Activated naive CD4-positive, alpha-beta T cell treated with anti-CD3 and anti-CD28 coated beads, Interleukin-2, amount 50 U/mL, for 16 hours (primary cell): ENCODE measurements at regions not wholly inside any gene's neighbourhood (a gene's known extent, or its start where the extent isn't known, plus 50 kb on each side); places are given as distances from the start of the nearest gene placed in this dataset.
"Not testable (repeated sequence)": the region's sequence is repeated elsewhere in the genome, so short reads cannot be mapped to it uniquely, and the experiment has no call there.

Source experiments
- DNase-seq: peaks from one replicate; pipeline ENCODE4 v3.0.0-alpha.2; 2020

DNA sequence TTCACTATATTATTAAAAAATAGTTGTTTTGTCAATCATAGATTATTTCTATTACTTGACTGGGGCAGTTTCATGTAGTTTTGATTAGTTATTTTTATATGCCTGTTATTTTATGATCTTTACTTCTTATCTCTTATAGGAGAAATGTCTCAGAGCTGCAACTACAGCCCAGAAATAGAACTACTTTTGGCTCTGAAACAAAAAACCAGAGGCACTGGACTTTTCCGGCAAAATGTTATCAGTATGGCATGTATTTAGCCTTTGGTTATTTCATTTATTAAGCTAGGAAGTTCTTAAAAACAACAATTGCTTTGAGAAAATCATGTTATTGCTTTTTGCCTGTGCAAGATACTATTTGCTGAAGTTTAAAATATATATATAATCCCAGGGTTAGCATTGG, 566.5 kb downstream of the ANKRD50 start:
- DNase-seq: no peak

DNA sequence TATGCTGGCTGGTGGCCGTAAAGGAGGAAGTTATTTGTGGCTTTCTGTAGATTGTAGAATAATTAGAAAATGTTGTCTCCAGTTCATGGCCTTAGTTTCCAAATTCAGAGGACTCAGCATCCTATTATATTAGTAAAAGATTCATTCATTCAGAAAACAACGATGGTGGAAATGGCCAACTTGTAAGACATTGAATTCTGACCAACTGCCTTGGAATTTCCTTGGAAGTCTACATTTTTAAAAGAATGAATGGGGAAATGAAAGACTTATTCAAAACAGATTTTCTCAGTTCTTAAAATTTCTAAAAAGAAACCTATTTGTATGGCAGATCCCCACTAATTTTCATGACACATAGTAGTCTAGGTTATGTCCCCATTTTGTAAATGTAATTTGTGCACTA, 561.5 kb downstream of the ANKRD50 start:
- DNase-seq: no peak

DNA sequence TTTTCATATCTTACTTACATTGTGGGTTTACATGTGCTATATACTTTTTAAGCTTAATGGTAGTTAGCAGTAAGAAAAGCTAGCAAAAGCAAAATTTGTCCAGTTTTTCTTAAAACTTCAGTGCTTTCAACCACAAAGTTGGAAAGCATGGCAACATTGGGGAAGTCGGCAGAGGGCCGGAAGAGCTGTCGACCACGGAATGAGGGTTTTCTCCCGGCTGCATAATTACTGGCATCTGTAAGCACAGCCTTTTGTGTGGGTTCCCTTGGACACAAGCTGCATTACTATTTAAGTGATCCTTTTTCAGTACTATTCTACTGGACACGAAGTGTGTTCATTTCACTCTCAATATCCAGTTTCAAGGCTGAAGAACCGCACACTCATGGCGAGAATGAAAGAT, 560.4 kb downstream of the ANKRD50 start:
- DNase-seq: no peak

DNA sequence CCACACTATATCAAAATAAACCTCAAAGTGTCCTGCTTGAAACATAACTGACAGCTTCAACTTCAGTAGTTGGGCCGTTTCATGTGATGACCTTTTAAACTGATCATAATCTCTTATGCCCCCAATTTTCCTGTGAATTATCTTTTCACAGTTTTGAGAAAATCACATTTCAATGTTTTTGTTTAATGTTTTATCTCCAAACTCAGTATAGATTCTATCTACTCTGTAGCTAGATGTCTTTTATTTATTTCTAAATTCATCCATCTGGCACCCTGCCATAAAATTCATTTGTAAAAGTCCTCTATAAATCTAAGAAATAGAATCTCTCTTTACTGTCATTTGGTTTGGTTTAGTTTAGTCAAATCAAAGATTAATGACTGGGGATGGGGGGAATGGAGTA, 557.3 kb downstream of the ANKRD50 start:
- no peak for DNase-seq

DNA sequence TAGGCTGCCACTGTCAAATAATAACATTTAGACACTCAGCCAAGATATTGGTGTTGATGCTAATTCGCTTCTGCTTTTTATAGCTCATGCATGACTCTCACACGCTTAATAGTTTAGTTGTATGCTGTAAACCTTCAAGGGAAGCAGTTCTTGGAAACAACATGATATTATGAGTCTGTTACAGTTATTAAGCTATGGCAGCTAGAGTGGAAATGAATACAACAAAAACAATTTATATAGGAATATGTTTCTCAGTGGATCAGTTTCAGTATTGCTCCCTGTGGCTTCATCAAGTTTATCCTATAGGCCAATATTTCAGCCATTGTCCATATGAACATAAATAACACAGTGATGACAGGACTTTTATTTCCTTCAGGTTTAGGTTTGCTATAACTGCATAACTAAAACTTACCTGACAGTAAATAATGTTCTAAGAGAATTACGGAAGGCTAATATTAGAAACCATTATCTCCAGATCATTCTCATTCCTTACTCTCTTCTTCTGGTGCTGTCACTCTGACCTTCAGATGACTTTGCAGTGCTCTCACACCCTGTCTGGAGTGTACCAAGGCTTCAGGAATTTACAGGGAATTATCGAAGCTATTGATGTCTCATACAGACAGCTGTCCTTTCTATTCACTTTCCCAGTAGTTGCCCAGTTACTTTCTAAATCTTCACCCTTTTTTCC, 555.0 kb downstream of the ANKRD50 start:
- no peak for DNase-seq

DNA sequence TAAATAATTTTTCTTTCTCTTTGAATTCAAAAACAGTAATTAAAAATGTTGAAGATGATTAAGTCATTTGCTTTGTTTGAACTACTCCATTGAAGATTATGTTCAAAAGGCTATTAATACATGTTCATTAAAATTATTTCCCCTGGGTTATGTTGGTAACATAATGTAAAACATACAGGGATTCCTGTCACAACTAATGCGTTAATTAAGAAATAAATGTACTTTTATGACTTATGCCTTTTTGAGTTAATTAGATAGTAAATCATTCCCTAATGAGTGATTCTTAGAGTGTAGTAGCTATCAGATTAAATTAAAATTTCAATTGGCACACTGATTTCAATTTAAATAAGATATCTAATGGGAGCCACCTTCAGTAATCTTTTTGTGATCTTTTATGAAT, 549.1 kb downstream of the ANKRD50 start:
- DNase-seq: no peak

DNA sequence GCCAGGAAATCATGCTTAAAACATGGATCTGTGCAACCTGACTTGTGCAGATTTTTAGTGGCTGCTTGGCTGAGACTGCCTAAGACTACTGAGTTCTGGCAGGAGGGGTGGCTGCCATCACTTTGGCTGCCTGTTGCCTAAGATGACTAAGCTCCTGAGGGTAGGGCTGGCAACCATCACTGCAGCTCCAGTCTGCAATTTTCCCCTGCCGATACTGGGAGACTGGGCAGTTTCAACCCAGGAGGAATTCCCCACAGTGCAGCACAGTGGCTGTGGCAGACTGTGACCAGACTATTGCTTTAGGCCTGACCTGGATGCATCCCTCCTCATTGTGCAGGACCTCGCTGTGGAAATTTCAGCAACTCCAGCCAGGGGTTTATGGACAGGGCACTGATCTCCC, 544.9 kb downstream of the ANKRD50 start:
- no peak for DNase-seq

DNA sequence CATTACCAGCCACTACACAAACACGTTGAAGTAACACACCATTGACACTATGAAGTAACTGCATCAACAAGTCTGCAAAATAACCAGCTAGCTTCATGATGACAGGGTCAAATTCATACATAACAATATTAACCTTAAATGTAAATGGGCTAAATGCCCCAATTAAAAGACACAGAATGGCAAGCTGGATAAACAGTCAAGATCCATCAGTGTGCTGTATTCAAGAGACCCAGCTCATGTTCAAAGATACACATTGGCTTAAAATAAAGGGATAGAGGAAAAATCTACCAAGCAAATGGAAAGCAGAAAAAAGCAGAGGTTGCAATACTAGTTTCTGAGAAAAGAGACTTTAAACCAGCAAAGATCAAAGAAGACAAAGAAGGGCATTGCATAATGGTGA, 543.0 kb downstream of the ANKRD50 start:
- not testable (repeated sequence) for DNase-seq

DNA sequence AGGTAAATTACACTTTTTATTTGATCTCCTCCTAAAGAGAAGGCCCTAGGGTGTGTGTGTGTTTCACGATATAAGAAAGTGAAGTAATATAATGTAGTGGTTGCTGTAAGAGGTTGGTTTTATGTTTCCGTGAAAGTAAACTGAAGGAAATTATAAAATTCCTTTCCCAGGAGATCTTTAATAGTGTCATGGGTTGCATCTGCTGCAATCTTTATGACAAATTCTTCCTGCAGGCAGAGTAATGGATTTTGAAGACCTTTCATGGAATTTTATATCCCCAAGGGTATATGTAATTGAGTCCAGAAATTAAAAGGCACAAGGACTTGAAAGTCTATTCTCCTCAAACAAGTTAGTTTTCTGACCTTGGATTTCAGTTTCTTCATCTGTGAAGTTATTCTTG, 538.6 kb downstream of the ANKRD50 start:
- no peak for DNase-seq

DNA sequence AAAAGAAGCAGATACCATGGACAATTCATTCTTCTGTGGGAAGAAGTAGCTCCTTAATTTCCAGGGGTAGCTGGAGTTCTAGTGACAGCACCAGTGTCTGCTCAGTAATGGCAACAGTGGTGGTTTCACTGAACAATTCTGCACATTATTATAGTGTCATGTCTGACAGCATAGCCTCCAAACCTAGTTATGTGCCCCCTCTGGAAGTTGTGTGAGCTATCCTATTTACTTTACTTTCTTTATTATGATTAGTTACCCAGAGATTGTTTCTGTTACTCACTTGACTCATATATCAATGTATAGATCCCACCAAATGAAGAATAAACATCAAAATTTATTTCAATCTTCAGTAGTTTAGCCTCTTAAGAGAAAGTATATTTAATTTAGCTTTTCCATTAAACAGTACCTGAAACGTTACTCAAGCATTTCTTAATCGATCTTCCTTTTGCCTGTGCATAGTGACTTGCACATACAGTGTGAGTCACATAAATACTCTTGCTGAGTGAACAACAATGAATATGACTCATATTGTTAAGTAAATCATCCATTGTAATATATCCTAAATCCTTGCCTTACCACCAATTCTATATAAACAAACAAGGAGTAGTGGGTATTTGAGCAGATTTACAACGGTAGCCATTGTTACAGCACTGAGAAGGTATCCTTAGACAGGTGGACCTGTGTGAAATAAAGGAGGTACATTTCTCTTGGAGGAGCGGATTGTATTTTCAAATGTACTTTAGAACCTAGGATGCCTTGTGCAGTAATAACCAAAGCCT, 534.7 kb downstream of the ANKRD50 start:
- DNase-seq: no peak

DNA sequence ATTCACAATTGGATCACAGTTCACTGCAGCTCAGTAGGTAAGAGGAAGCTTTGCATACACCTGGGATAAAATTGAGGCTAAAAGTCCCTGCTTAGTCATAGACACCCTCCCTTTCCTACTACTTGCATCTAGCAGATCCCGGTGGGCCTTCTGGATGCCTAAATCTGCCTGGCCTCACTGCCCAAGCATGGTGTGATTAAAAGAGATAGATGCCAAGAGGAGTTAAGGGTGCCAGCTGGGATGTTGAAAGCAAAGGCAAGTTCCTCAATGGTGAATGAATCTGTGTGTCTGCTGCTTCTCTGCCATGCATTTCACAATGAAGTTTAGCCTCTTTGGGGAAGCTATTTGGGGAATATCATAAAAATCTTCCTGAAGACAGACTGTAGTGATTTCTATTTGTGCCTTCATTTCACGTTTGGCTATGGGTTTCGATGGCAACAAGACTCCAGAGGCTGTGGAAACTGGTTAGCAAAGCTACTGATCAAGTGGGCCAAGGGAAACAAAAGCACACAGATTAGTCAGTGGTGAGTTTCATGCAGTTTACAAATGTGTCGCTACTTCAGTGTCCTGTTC, 534.0 kb downstream of the ANKRD50 start:
- DNase-seq: no peak

DNA sequence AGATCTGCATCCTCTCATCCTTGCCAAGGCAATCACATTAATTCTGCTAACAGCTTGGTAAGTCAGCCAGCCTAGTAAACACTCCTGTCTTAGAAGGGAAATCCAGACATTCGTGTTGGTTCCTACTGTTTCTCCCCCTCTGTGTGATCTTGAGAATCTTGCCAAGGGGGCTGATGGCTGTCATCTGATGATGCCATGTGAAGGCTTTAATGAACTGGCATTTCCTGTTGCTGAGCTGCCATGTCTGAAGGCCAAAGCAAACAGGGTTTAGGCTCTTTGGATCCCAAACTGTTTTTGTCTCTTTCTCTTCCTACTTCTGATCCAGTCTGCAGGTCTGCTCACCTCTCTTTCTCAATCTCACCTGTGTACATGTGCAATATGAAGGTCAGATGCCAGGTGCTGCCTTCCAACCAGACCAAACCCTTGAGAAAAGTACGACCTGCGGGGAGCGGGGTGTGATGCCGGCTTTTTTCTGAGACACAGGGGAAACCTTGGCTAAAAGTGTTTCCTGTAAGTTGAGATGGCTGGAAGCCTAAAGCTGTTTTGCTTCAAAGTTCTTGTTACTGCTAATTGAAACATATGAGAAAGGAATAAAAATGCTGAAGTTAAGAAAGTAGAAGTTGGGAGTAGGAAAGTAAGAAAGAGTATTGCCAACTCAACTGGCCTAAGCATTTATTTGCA, 532.9 kb downstream of the ANKRD50 start:
- DNase-seq: no peak

DNA sequence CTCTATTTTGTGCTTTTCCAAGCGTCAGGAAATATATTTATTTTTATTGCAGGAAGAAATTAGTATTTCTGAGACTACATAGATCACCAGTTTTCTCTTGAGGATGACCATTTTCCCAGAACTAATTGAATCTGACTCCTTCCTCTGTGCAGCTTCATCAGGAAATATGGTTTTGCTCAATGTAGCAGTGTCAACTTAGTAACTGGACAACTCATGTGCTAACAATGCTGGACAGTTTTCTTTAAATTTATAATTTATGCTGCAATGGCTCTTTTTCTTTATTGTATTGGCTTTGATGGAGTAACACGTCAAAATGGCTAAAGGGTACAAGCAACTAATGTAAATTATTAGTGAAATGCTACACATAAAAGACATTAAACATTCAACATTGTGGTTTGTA, 531.5 kb downstream of the ANKRD50 start:
- DNase-seq: no peak

DNA sequence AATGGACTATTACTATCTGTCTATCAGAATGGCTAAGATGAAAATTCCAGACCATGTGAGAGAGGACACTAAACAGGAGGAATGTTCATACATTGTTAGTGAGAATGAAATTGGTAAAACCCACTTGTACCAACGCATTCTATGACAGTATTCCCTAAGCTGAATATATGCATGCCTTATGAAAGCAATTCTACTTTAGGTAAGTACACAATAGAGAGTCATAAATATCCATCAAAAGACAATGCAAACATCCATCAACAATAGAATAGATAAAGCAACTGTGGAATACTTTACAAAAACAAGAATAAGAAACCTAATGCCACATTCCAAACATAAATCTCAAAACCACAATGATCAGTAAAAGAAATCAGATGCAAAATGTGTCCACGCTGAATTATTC, 529.3 kb downstream of the ANKRD50 start:
- DNase-seq: no peak

DNA sequence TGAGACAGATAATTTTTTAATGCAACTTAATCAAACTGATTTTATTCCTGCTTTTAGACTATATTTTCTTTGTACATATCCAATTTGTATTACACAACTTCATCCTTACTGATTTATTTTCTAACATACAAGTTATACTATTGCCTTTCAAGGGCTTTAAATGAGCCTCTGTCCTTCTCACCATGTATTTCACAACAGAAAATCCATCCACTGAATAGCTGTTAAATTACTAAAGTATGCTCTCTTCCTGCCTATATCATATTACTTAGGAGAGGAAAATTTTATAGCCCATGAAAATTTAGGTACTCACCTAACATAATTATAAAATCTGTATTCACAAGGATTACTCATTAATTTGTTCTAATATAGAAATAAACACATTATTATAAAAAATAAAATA, 528.6 kb downstream of the ANKRD50 start:
- no peak for DNase-seq

DNA sequence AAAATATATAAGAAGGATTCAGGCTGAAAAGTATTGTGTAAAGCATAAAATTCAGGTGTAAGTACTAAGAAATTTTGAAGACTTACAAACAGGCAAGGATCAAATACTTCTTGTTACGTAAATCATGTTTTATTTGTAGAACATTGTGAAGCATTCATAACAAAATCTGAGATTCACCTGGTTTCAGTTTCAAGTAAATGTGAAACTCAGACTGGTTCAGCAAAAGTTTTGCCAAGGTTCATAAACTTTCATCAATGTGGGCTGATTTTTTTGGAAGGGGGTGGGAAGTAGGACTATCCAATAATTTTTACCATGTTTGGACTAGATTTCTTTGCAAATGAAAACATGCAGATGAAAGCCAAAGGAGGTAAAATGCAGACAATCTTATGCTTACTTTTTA, 527.7 kb downstream of the ANKRD50 start:
- DNase-seq: no peak

DNA sequence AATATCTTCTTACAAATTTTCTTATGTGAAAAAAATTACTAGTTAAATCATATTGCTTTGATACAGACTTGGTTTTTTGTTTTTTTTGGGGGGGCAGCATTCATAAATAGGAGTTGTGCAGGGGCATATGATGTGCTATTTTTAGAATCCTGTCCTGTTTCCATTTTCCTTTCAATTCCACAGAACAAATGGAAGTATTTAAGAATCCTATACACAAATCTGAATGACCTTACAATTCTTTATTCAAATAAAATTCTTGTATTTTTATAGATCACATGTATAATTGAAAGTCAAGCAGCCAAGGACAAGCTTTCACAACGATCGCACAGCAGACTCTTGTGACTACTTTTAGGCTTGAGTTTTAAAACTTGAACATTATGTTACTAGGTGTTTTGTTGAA, 523.9 kb downstream of the ANKRD50 start:
- no peak for DNase-seq

DNA sequence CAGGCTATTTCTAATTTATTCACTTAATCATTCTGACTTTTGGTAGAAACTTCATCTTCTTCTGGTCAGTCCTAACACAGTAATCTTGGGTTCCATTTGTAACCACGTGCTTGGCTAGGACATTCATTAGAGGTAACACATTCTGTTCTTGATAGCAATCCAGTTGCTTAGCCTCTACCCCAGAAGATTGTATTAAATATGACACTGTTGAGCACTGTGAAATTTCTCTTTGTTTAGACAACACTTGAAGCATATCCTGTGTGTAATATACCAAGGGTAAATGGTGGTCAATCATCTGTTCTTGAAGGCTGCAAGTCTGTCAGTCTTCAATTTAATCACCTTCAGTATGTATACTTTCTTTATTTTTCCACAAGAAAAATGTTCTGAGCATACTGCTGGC, 523.0 kb downstream of the ANKRD50 start:
- no peak for DNase-seq

DNA sequence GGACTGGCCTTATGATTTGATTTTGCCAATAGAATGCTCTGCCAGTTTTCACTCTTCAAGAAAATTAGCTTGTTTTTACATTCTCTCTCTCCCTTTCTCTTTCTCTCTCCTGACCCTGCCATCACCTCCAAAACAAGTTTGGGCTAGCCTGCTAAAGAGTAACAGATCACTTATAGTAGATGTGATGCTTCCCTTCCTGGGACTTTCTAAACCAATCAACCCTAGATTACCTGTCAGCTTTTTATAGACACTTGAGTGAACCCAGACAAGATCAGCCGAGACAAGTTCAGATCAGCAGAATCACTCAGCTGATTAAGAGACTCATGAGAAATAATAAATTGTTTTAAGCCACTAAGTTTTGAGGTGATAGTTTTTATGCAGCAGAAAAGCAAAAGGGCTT, 521.2 kb downstream of the ANKRD50 start:
- DNase-seq: no peak

DNA sequence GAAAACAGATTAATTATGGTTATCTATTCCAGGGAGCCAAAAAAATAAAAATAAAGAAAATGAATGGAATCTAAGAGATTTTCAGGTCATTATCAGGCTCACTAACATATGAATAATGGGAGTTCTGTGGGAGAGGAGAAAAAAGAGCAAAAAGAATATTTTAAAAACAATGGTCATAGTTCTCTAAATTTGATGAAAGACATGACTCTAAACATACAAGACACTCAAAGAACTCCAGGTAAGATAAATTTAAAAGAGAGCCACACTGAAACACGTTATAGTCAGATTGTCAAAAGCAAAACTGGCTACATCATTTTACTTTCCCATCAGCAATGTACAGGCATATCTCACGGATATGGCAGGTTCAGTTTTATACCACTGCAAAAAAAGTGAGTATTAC, 520.0 kb downstream of the ANKRD50 start:
- DNase-seq: no peak

DNA sequence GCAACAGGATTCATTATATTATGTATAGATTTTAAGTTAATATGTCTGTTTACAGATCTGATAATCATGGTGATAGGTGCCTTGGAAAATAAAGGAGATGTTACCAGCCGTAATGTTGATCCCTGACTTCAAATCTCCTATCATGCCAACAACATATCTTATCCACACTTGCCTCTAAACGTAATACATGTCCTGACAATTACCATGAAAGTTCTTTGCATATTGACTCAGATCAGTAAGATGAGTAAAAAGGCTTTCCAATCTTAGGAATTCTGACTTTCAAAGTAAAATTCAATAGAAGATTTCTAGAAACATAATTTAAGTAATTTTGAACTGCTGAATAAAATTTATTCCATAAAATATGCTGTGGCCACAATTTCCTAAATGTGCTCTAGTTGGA, 513.3 kb downstream of the ANKRD50 start:
- DNase-seq: no peak

DNA sequence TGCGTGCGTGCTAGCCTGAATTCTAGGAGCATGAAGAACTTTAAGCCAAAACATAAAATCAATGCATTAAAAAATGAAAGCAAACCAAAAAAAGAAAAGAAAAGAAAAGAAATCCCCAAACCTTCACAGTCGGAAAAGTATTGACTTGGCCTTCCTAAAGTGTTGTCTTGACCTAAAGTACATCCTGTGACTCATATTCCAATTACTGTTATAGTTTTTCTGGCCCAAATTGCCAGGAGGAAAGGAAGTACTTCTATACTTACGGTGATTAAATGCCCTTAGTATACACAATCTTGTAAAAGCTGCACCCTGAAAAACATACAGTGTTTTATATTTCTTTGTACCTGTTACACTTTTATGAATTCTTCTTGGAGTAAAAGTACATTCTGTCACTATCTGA, 512.8 kb downstream of the ANKRD50 start:
- DNase-seq: no peak

DNA sequence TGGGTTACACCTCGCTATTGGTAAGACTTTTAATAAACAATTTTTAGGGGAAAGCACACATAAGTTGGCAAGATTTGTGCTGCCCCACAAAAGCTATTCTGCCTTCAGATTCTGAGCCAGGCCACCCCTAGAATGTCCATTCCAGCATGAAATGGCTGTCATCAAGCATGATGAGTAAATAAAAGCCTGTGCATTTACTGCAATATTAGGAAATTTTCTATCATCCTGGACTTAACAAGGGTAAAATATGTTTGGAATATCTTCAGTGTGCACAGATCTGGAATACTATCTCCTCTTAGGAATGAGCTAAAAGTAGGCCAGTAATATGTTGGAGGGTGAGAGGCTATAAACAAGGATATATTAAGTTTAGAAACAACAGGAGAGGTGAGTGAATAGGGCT, 510.9 kb downstream of the ANKRD50 start:
- no peak for DNase-seq

DNA sequence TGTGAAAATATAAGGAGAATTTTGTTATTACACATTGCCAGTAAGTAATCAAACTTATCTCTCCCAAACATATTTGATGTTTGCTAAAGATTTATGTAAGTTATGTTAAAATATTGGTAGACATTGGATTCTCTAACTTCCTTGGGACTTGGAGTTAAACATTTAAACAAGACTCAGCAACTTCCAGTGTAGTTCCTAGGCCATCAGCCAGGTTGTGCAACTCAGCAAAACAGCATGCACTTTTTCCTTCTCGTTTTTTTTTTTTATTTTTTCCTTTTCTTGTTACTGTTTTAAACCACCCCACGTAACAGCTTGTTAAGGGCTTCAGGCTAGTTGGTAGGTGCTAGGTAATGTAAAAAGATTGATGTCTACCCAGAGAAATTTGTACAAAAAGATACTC, 510.4 kb downstream of the ANKRD50 start:
- DNase-seq: no peak
